ENCODE measurements at regions not wholly inside any gene's neighbourhood (a gene's known extent, or its start where the extent isn't known, plus 50 kb on each side); places are given as distances from the start of the nearest gene placed in this dataset.
"Not testable (repeated sequence)": the region's sequence is repeated elsewhere in the genome, so short reads cannot be mapped to it uniquely, and the experiment has no call there.

DNA sequence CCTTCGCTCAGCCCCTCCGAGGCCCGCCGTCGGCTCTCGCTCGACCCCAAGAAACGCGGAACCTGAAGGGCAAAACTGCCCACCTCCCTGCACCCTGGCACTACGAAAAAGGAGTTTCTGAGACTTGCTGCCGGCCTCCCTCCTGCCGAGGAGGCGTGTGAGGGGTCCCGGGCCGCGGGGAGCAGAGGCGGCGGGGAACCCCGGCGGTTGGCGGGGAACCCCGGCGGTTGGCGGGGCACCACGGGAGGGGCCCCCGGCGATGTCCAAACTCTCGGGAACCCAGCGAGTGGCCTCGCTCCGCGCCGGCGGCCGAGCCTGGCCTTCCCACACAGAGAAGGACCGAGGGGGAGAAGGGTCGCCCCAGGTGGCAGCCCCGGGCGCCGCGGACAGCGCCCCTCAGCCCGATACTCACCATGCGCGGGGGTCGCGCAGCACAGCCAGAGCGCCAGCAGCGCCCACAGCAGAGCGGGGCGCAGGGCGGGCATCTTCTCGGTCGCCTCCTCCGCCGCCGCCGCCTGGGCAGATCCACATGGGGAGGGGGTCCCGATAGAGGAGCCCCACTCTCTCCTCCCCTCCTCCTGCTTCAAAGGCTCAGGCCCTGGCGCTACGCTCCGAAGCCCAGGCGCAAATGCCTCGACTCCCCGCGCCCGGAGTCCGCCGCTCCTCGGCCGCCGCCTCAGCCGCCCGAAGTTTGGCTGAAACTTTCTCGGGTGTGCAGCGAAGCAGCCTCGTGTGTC, 69.4 kb upstream of the NUDT4B start:
- DNase-seq (ENCODE audit: extremely low read depth in 1 of 2, low read depth in 1 of 2) = peak in 1 of 2 donors; percentile 3

DNA sequence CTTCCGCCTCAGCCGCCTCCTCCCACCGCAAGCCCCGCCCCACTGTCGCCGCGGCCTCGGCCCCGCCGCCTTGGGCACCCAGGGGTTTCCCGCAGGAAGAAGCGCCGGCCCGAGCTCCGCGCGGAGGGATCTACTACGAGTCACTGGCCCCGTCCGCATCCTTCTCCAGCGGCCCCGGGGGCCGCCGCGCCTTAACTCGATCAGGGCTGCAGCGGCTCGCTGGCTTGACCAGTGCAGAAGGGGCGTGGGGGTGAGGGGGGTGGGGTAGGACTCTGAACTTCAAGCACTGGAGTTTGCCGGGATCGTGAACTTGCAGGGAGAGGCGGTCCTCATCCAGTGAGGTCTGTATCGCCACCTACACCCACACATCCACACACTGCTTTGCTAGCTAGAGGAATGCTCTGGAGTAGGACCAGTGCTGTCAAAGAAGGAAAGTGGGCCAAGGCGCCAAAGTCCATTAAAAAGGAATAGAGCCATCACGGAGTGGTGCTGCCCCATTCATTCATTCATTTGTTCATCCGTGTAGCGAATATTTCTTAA, 68.7 kb upstream of the NUDT4B start:
- DNase-seq (ENCODE audit: extremely low read depth in 1 of 2, low read depth in 1 of 2) = not testable (repeated sequence)

- DNase-seq (ENCODE audit: extremely low read depth in 1 of 2, low read depth in 1 of 2) = not testable (repeated sequence)
Measured at GRCh38 chr1:148686735-148687134, 61.8 kb upstream of the NUDT4B start.

DNA sequence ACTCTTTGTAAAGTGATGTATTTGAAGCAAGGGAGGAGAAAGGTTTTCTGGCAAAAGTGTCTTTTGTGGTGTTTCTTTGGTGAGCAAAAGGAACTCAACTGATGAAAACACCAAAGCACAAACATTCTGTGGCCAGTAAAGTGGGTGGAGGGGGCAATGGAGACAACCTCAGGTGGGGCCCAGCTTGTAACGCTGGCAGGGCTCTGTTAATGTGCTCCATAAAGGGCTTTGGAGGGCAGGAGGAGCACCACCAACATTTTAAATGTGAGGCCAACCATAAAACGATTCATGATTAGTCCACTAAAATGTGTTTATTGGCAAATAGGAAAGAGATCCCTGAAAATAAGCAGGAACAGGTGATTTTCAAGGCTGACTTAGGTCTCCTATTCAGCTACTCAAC, 61.2 kb upstream of the NUDT4B start:
- DNase-seq (ENCODE audit: extremely low read depth in 1 of 2, low read depth in 1 of 2) = not testable (repeated sequence)

All from stimulated activated CD8-positive, alpha-beta memory T cell treated with anti-CD3 and anti-CD28 coated beads, Interleukin-7, amount 100 ng/mL, for 48 hours (primary cell).